ENCODE measurements at regions not wholly inside any gene's neighbourhood (a gene's known extent, or its start where the extent isn't known, plus 50 kb on each side); places are given as distances from the start of the nearest gene placed in this dataset.

- no peak for DNase-seq
Observed at GRCh38 chr16:86377251-86378022, 132.9 kb upstream of the FOXF1 start.

GRCh38 chr16:86378128-86378527 lies 132.2 kb upstream of the FOXF1 start:
- DNase-seq: no peak

- DNase-seq: no peak
Observed at GRCh38 chr16:86378831-86379504, 131.4 kb upstream of the FOXF1 start.

- no peak for DNase-seq
Observed at GRCh38 chr16:86379505-86379846, 130.9 kb upstream of the FOXF1 start.

- no peak for DNase-seq
Observed at GRCh38 chr16:86380030-86380429, 130.3 kb upstream of the FOXF1 start.

- no peak for DNase-seq
Observed at GRCh38 chr16:86381491-86381890, 128.8 kb upstream of the FOXF1 start.

GRCh38 chr16:86382067-86382773 lies 128.1 kb upstream of the FOXF1 start:
- no peak for DNase-seq

- DNase-seq: no peak
Observed at GRCh38 chr16:86382774-86383407, 127.4 kb upstream of the FOXF1 start.

GRCh38 chr16:86383488-86384262 lies 126.7 kb upstream of the FOXF1 start:
- no peak for DNase-seq

- no peak for DNase-seq
Observed at GRCh38 chr16:86384263-86384649, 126.1 kb upstream of the FOXF1 start.

- DNase-seq: no peak
Observed at GRCh38 chr16:86384980-86385379, 125.3 kb upstream of the FOXF1 start.

GRCh38 chr16:86387468-86388440 lies 122.6 kb upstream of the FOXF1 start:
- DNase-seq: no peak

GRCh38 chr16:86388976-86389375 lies 121.4 kb upstream of the FOXF1 start:
- DNase-seq: no peak

GRCh38 chr16:86389566-86390328 lies 120.6 kb upstream of the FOXF1 start:
- no peak for DNase-seq

- DNase-seq: no peak
Observed at GRCh38 chr16:86390335-86390734, 120.0 kb upstream of the FOXF1 start.

- no peak for DNase-seq
Observed at GRCh38 chr16:86391486-86391885, 118.8 kb upstream of the FOXF1 start.

- no peak for DNase-seq
Observed at GRCh38 chr16:86391984-86392383, 118.3 kb upstream of the FOXF1 start.

- DNase-seq: no peak
Observed at GRCh38 chr16:86392436-86393152, 117.7 kb upstream of the FOXF1 start.

- DNase-seq: no peak
Observed at GRCh38 chr16:86393907-86394626, 116.3 kb upstream of the FOXF1 start.

Data from activated CD8-positive, alpha-beta memory T cell treated with anti-CD3 and anti-CD28 coated beads, Interleukin-2, amount 50 U/mL, for 4 hours (primary cell).